ENCODE measurements at regions not wholly inside any gene's neighbourhood (a gene's known extent, or its start where the extent isn't known, plus 50 kb on each side); places are given as distances from the start of the nearest gene placed in this dataset.

DNA sequence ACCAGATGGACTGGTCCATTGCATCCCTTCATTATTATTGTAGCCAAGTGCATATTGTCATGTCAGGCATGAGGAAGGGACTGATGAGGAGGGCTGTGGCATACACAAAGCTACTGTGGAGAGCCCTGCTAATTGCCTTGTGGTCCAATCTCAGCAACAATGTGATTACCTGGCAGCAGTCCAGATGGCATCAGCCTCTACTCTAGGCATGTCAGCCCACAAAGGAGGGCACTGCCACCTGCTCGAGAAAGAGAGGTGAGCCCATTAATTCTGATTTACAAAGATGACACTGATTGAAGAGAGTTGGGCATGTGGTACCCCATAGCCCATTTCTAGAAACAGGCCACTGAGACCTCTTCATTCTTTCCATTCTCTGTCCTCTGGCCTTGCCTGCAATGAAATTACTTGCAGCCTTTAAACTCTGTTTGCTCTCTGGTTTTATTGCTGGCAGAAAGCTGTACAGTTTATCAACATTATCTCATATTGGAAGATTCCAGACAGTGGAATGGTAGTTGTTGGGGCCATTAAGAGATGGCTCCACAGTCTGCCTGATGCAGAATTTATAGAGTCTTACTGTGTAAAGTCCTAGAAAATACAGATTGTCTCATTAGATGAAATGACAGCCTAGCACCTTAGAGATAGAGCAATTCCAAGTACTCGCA, 307.7 kb downstream of the ARPP21 start:
- DNase-seq (ENCODE audit: low read depth), result no peak

DNA sequence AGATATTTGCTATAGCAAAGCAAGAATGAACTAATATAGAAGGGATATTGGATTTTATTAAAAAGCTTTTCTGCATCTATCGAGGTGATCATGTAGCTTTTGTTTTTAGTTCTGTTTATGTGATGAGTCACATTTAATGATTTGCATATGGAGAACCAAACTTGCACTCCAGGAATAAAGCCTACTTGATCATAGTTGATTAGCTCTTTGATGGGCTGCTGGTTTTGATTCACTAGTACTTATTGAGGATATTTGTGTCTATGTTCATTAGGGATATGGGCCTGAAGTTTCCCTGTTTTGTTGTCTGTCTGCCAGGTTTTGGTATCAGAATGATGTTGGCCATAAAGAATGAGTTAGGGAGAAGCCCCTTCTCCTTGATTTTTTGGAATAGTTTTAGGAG, 310.7 kb downstream of the ARPP21 start:
- DNase-seq (ENCODE audit: low read depth), result no peak

DNA sequence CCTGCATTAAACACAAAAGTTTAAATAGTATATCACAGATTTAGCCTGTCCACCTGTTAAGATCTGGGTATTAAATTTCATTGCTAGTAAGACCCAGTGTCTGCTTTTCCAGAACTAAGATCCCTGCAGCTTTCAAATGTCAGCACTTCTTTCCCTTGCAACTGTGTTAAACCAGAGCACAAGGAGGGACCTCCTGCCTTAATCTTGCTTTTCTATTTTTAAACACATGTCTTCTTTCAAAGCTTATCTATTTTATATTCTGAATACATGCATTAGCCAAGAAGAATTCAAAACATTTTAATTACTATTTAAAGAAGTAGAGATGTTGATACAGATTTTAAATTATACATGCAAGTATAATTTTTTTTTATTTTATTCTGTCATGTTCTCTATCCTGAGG, 315.1 kb downstream of the ARPP21 start:
- no peak for DNase-seq (ENCODE audit: low read depth)

DNA sequence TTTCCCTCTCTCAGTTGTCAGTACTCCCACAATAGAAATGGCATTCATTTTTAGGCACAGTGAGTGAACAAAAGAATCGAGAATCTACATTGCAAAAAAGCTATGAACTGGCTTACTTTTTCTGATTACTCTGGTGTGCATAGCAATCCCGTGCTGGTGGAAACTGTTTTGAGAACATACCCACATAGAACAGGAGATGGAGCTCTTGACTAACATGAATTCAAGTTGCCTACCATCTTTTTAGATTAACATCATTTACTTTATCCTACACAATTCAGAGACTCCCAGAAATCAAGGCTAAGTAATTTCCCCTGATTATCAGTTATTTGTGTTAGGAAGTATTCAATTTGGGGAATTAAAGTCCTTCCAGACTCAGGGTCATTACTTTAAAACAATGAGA, 326.6 kb downstream of the ARPP21 start:
- DNase-seq (ENCODE audit: low read depth), result no peak

DNA sequence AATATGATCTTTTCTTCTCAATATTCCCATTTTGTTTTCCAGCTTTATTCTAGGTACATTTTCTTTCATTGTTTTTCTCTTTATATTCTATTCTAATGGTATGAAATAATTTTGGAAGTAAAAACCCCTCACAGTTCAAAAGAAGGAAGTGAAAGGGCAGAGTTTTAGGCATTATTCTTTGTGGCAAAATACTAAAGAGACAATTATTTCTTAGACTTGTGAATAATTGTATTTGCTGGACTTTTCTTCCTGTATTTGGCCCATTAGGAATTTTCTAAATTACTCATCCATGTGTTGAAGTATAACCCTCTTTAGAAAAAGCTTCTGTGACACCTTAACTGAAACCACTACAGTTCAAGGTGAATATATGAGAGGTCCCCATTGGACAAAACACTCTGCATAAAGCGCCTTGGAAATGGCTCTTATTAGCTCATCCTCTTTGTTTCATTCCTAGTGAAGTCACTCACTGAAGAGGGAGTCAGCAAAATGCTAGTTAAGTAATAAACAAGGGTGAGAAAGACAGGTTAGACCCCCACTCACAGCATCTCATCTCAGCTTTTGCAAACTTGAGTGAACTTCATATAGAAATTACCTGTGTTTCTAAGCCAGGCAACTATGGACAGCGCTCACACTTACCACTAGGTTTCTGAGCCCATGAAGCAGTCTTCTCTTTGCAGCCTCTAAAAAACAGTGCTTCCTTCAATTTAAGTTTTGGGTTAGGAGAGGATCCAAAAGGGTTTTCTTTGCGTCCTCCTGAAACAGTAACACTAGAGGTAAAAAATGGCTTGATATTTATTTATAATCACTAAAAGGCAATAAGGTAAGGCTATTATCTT, 327.5 kb downstream of the ARPP21 start:
- DNase-seq (ENCODE audit: low read depth), result no peak

DNA sequence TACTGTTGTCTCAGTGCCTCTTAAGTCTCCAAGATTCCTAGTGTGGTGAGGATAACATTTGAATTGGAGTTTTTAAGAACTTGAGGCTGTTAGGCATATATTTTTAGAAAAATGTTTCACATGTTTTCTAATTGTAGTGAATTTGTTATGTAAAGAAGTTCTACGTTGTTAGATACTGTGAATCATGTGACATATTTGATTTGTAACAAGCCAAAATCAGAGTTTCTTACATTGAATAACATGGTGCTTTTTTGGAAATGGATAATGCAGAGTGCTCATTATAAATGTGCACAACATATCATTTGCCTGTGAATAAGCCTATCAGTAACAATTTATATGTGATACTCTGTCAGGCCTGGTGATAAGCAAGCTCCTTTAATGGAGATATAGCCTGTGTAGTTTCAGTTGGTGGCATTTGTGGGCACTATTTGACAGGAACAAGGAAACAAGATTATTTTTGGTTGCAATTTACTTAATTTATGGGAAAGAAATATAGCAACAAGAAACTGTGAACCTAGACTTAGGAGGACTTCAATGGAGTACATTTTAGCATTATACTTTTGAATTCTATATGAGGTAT, 328.8 kb downstream of the ARPP21 start:
- DNase-seq (ENCODE audit: low read depth), result no peak

DNA sequence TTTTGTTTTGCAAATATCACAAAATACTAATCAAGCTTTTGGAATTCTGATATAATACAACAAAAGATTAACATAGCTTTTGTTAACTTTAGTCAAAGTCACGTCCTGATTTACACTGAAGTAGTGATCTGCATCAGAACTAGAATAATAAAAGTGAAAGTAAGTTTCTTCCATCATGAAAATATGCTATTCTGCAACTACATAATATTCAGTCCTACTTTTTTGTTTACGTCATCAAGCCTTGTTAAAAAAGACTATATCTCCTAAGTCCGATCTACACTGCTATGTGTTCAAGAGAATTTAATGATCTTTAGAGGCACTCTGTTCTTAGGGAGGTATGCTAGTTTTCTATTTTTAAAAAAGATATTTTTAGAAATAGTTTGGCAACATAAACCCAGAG, 330.1 kb downstream of the ARPP21 start:
- no peak for DNase-seq (ENCODE audit: low read depth)

GRCh38 chr3:35970793-35971192, 331.5 kb downstream of the ARPP21 start:
- no peak for DNase-seq (ENCODE audit: low read depth)

DNA sequence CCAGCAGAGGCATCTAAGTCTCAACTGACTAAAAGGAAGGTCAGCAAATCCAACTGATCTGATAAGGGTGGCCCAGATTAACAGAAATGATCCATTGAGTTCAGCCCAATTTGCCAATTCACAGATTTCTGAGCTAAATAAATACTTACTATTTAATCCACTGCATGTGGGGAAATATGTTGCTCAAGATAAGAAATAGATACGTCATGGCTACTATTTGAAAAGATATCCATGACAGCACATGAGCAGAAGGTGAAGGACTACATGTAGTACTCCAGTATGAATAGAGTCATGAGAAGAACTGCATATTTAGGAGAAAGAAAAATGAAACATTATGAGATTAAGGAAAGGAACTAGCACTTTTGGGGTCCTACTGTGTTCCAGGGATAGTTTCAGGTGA, 332.4 kb downstream of the ARPP21 start:
- DNase-seq (ENCODE audit: low read depth), result no peak

GRCh38 chr3:35974872-35975271, 335.5 kb downstream of the ARPP21 start:
- DNase-seq (ENCODE audit: low read depth), result no peak

DNA sequence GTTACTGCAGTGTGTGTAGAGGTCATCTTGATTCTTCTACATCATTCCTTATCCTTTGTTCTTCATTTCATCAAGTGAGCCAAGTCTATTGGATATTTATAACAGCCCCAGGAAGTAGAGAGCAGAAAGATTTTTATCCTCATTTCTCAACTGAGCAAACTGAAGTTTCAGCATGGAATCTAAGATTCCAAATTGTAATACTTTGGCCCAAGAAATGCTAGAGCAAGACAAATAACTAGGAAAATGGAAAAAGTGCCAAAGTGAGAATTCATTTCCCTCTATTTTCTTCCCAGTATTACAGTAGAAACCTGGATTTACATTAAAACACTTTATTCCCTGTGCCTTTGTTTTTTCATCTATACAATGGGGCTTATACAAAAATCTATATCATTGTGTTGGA, 346.8 kb downstream of the ARPP21 start:
- DNase-seq (ENCODE audit: low read depth), result no peak

DNA sequence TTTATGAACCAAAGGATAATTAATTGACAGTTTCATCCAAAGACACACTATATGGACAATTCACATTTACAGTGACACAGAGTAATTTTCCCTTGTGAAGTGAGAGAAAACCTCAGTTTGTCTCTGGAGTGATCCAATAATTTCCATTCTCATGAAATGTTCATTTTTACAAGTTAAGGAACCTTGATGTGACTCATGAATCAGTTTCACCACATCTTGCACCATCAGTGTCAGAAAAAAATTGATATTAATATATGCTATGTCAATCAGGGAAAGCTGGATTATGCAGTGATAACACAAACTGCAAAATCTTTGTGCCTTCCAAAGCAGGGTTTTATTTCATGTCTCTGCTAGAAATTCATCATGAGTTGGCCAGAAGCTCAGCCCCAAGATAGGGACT, 348.1 kb downstream of the ARPP21 start:
- no peak for DNase-seq (ENCODE audit: low read depth)

GRCh38 chr3:35992041-35992440, 352.7 kb downstream of the ARPP21 start:
- DNase-seq (ENCODE audit: low read depth), result no peak

GRCh38 chr3:36011791-36012190, 368.5 kb upstream of the STAC start:
- DNase-seq (ENCODE audit: low read depth), result no peak

DNA sequence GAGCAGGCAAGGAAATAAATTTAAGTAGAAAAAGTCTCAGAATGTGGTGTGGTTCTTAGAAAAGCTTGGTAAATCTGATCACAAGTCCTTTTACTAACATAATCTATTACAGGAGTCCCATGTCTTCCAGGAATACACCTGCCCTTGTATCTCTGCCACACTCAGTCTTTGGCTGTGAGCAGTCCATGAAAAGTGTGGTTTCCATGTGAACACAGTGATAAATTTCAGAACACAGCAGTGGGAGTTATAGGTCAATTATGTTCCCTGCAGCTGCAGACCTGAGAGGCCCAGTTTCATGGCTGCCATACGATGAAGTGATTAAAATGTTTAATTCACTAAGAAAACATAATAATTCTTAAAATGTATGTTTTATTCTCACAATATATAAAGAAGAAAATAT, 366.9 kb upstream of the STAC start:
- no peak for DNase-seq (ENCODE audit: low read depth)

DNA sequence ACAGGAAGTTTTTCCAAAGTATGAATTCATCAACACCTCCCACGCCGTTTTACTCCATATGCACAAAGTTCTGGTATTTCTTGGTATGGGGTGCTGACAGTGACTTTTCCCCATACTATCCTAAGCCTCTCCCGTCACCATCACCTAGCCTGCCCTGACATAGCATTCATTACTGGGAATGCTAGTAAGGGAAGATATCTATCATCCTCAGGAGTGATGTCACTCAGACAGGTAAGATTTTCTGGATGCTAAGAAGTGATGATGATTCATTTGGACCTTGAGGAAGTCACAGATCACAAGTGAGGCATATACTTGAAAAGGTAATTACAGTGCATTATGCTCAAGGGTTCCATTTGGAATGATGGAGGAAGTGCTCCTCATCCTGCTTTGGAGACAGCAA, 355.1 kb upstream of the STAC start:
- no peak for DNase-seq (ENCODE audit: low read depth)

DNA sequence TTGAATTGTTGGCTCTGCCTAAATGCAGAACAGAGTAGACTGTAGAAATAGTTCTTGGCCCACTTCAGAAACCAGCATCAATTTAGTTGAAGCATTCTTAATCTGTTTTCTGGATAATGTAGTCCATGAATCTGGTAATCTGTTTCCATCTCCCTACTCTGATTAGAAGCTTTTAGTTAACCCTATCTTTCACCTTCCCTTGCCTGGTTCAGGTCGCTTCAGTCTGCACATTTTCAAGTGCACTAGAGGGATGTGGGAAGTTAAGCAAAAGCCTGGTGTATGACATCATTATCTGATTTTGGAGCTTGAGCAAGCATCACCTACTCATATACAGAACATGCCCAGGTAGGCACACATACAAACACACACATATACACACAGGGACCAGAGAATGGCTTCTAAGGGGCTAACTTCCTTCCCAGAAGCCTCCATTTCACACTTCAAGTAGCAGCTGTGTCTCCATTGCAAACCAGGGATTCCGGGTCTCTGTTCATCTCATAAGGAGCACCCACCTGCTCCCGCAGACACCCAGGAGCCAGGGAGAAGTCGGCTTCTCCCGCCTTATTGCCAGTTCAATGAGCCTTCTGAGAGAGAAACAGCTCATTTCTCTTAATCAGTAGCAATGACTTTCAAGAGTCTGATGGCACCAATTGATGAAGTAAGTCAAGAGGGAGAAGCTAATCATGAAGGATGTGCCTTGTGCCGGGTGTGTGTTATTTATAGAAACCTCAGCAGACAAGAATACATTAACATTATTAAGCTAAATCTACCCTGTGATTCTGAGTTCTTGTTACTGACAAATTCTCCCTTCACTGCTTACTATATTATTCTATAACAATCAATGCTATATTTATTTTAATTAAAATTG, 347.9 kb upstream of the STAC start:
- no peak for DNase-seq (ENCODE audit: low read depth)

DNA sequence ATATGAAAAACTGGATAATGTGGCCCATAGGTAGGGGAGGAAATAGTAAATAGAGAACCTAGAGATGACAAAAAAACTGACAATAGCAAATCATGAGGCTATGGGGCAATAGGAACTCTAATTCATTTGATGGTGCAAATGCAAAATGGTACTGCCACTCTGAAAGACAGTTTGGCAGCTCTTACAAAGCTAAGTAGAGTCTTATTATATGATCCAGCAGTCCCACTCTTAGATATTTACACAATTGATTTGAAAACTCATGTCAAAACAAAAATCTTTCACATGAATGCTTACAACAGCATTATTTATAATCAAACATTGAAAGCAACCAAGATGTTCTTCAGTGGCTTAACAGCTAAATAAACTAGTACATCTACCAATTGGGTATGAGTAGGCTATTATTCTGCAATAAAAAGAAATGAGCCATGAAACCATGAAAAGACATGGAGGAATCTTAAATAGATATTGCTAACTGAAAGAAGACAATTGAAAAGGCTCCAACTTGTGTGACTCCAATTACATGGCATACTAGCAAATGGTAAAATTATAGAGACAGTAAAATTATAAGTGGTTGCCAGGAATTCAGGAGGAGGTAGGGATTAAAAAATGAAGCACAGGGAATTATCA, 321.8 kb upstream of the STAC start:
- DNase-seq (ENCODE audit: low read depth), result no peak

GRCh38 chr3:36060950-36061349, 319.4 kb upstream of the STAC start:
- DNase-seq (ENCODE audit: low read depth), result no peak

DNA sequence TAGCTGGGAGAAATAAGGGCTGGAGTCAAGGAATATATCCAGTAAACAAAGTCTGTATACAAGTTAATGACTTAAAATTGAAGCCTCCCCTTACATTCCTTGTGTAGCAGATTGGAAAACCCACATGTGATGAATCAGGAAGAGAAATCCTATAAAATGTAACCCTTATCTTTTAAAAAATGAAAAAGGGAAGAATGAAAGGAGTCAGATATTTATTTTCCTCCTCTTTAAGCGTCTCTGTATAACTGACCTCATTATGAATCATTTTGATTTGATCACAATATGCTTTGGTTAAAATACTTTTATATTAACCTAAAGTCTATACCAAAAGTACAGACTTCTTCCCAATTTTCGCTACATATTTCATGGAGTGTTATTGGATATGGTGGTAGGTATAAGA, 316.3 kb upstream of the STAC start:
- DNase-seq (ENCODE audit: low read depth), result no peak

GRCh38 chr3:36065321-36065720, 315.0 kb upstream of the STAC start:
- DNase-seq (ENCODE audit: low read depth), result no peak

GRCh38 chr3:36075491-36075890, 304.8 kb upstream of the STAC start:
- no peak for DNase-seq (ENCODE audit: low read depth)

All from stimulated activated CD8-positive, alpha-beta memory T cell treated with anti-CD3 and anti-CD28 coated beads, Interleukin-15, amount 100 ng/mL, for 24 hours (primary cell).